Smooth muscle cell (in vitro differentiated cells): ENCODE measurements at regions not wholly inside any gene's neighbourhood (a gene's known extent, or its start where the extent isn't known, plus 50 kb on each side); places are given as distances from the start of the nearest gene placed in this dataset.

Experiments used
- DNase-seq: peaks from one replicate; lab custom pipeline; 2025; ENCODE audit not compliant: unreplicated experiment; lab: John Stamatoyannopoulos, UW
- H2AFZ ChIP-seq: fragments of 200-600 bp; sonication (generic); 2 replicates; pipeline ENCODE4 v1.6.0; 2016; ENCODE audit warnings: antibody characterized with exemption, low read depth, mild to moderate bottlenecking
- H3F3A ChIP-seq: fragments of 200-600 bp; sonication (generic); 2 replicates; pipeline ENCODE4 v1.6.0; 2017; ENCODE audit warnings: antibody characterized with exemption, low read depth
- H3K27ac ChIP-seq: fragments of 200-600 bp; sonication (generic); 2 replicates; pipeline ENCODE4 v1.5.1; 2016; ENCODE audit warnings: low read depth, mild to moderate bottlenecking
- H3K27me3 ChIP-seq: fragments of 200-600 bp; sonication (generic); 2 replicates; pipeline ENCODE4 v1.6.1; 2016; ENCODE audit warnings: low read depth, mild to moderate bottlenecking
- H3K36me3 ChIP-seq: fragments of 200-600 bp; sonication (generic); 2 replicates; pipeline ENCODE4 v1.5.1; 2016; ENCODE audit warnings: low read depth
- H3K4me1 ChIP-seq: fragments of 200-600 bp; sonication (generic); 2 replicates; pipeline ENCODE4 v1.5.1; 2016; ENCODE audit warnings: low read depth
- H3K4me2 ChIP-seq: fragments of 200-600 bp; sonication (generic); 2 replicates; pipeline ENCODE4 v1.6.0; 2016; ENCODE audit warnings: mild to moderate bottlenecking
- H3K4me3 ChIP-seq: fragments of 200-600 bp; sonication (generic); 2 replicates; pipeline ENCODE4 v1.5.1; 2016; ENCODE audit warnings: mild to moderate bottlenecking
- H3K79me2 ChIP-seq: fragments of 200-600 bp; sonication (generic); 2 replicates; pipeline ENCODE4 v1.6.0; 2016; ENCODE audit warnings: low read depth, mild to moderate bottlenecking
- H3K9ac ChIP-seq: fragments of 200-600 bp; sonication (generic); 2 replicates; pipeline ENCODE4 v1.6.0; 2016; ENCODE audit warnings: low read depth
- H3K9me3 ChIP-seq: fragments of 200-600 bp; sonication (generic); replicated peaks from 2 replicates; pipeline ENCODE4 v1.5.1; 2016; ENCODE audit warnings: low read depth
- H4K20me1 ChIP-seq: fragments of 200-600 bp; sonication (generic); 2 replicates; pipeline ENCODE4 v1.6.0; 2016; ENCODE audit warnings: low read depth
- WGBS: methylation state at CpG from one replicate; pipeline ENCODE4 v1.1.7; 2016; ENCODE audit warnings: low lambda C conversion rate; 5-methylcytosine and 5-hydroxymethylcytosine counted together
- TF ChIP-seq, protein P1 (sequence below): fragments of 200-600 bp; sonication (generic); IDR thresholded peaks from 2 replicates; pipeline ENCODE4 v1.5.1; 2017; ENCODE audit warnings: borderline replicate concordance, mild to moderate bottlenecking, antibody characterized with exemption; ENCODE audit not compliant: insufficient read depth, poor library complexity, severe bottlenecking

DNA sequence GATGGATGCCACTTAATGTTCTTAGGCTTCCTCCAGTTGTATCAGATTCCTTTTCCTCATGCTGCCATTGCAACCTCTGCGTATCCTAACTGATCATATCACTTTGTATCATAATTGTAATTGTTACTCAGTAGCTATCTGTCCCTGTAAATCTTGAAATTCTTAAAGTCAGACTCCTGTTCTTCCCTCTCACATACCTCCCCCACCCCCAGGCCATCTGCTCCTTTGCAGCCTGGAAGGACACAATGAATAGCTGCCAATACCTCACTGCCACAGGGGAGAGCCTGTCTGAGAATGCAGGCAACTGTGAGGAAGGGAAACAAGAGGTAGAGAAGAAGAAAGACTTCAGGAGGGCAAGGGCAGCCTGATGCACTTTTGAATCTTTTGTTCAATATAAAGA is 228.5 kb downstream of the ENC1 start:
- WGBS, result 0% methylated on average over 1 of the region's 1 CpG
- Histone ChIP-seq H4K20me1 (no peaks in the 10 kb centered on the region), H3K4me3 (no peak overlapping the region), H3K36me3 (no peaks in the 10 kb centered on the region), H3K9me3 (no peaks in the 10 kb centered on the region), H3K27ac (no peak overlapping the region), H3F3A (peaks cover 27% of the 10 kb centered on the region), H3K9ac (no peak overlapping the region), H3K27me3 (no peaks in the 10 kb centered on the region), H3K79me2 (no peaks in the 10 kb centered on the region), H3K4me1 (peaks cover 32% of the 10 kb centered on the region), H3K4me2 (no peak overlapping the region), H2AFZ (no peak overlapping the region)
- TF ChIP-seq, protein P1, sequence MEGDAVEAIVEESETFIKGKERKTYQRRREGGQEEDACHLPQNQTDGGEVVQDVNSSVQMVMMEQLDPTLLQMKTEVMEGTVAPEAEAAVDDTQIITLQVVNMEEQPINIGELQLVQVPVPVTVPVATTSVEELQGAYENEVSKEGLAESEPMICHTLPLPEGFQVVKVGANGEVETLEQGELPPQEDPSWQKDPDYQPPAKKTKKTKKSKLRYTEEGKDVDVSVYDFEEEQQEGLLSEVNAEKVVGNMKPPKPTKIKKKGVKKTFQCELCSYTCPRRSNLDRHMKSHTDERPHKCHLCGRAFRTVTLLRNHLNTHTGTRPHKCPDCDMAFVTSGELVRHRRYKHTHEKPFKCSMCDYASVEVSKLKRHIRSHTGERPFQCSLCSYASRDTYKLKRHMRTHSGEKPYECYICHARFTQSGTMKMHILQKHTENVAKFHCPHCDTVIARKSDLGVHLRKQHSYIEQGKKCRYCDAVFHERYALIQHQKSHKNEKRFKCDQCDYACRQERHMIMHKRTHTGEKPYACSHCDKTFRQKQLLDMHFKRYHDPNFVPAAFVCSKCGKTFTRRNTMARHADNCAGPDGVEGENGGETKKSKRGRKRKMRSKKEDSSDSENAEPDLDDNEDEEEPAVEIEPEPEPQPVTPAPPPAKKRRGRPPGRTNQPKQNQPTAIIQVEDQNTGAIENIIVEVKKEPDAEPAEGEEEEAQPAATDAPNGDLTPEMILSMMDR, result no peak
- DNase-seq, result no peak

DNA sequence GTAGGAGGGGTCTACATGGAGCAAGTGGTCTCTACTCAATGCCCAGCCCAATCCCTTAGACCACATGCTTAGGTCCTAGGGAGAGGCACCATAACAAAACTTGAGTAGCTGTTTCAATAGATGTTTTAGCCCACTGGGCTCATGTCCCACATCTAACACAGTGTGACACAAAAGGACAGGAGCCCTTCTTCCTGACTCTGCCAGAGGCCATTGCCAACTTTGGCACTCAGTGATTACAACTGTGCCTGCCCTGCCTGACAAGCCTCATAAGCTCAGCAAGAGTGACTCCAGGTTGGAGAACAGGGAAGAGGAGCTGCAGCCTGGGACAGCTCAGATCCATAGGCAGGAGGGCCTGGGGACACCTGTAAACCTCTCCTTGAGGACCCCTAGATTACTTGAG is 230.8 kb downstream of the ENC1 start:
- no peaks in the 10 kb centered on the region for H3K36me3 ChIP-seq
- TF ChIP-seq, protein P1, result no peak

DNA sequence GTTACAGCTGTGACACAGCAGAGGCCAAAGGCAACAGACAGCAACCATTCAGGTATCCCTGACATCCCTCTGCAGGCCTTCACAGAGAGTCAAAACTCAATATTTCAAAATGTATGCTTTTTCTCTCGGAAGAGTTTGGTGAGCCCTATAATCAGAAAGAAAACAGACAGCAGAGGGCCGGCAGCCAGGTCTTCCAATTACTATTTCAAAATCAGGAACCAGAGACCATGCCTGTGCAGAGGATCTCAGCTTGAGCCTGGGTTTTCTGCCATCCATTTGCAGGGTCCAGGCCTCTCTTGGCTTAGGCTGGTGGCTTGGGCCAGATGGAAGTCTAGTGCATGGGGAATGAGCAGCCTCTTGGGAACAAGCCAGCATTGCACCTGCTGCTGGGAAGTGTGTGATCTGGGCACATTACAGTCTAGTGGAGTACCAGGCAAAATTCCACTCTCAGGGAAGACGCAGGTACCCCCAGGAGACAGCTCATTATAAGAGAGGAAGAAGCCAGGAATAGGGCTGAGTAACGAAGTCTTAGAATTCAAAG is 231.3 kb downstream of the ENC1 start:
- no peak overlapping the region for H3K9ac ChIP-seq
- H3K4me3 ChIP-seq, result no peak overlapping the region
- TF ChIP-seq, protein P1, result no peak
- peaks cover 22% of the 10 kb centered on the region for H3K4me1 ChIP-seq
- H3K36me3 ChIP-seq, result no peaks in the 10 kb centered on the region
- no peak overlapping the region for H3K27ac ChIP-seq
- no peak for DNase-seq
- no peaks in the 10 kb centered on the region for H3F3A ChIP-seq
- WGBS, result 95% methylated on average over 4 of the region's 4 CpGs
- no peaks in the 10 kb centered on the region for H3K27me3 ChIP-seq
- no peak overlapping the region for H2AFZ ChIP-seq
- no peaks in the 10 kb centered on the region for H3K9me3 ChIP-seq
- H4K20me1 ChIP-seq, result no peaks in the 10 kb centered on the region
- no peaks in the 10 kb centered on the region for H3K79me2 ChIP-seq
- H3K4me2 ChIP-seq, result no peak overlapping the region

More for the DNA sequence above, 230.8 kb downstream of the ENC1 start:
- no peak overlapping the region for H3K27ac ChIP-seq
- H2AFZ ChIP-seq, result no peak overlapping the region
- H3K9ac ChIP-seq, result no peak overlapping the region
- no peaks in the 10 kb centered on the region for H3K9me3 ChIP-seq
- no peak for DNase-seq
- H3K4me1 ChIP-seq, result peaks cover 22% of the 10 kb centered on the region
- H3K79me2 ChIP-seq, result no peaks in the 10 kb centered on the region
- no peaks in the 10 kb centered on the region for H3K27me3 ChIP-seq
- H3K4me2 ChIP-seq, result no peak overlapping the region
- H3K4me3 ChIP-seq, result no peak overlapping the region
- no peaks in the 10 kb centered on the region for H4K20me1 ChIP-seq
- H3F3A ChIP-seq, result peaks cover 4% of the 10 kb centered on the region

DNA sequence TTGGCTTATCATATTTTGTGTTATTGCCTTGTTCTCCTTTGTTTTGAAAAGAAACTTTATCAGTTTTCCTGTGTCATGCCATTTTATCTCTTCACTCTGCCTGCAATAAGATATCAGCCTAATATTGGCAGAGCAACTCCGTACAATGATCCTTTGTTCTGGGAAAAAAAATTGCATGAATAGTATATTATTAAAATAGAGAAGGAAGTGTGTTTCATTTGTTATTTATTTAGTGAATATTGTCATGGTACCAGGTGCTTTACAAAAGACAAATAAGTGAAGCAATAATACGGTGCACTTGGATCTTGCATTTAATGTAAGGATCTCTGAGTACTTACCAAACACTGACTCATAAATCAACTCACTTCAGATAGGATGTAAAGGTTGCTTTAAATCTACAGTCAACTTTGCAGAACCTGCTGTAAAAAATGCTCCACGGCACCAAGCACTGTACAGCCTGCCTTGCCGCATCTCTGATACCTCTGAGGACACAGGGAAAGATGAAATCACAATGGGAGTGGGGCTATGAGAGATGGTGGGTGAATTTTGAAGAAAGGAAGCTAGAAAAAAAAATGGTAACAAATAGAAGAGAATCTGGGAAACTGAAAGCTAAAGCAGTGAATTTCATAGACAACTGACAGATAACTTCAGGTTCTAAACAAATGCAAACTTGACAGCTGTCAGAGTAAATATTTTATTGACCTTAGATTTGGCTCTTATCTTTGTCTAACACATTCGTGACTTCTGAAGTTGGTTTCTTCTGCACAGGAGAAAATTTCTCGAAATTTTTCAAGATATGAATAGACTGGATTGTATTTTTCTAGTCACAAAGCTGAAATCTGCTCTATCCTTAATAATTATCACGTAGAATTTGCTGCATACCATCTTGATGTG is 232.1 kb downstream of the ENC1 start:
- peaks cover 23% of the 10 kb centered on the region for H3K4me1 ChIP-seq
- peak overlapping the region; percentile 6 for H3K4me3 ChIP-seq
- H3K27ac ChIP-seq, result no peak overlapping the region
- DNase-seq, result no peak
- H4K20me1 ChIP-seq, result no peaks in the 10 kb centered on the region
- WGBS, result 71% methylated on average over 7 of the region's 7 CpGs
- H2AFZ ChIP-seq, result no peak overlapping the region
- no peak overlapping the region for H3K9ac ChIP-seq
- no peaks in the 10 kb centered on the region for H3K79me2 ChIP-seq
- H3F3A ChIP-seq, result peaks cover 3% of the 10 kb centered on the region
- H3K4me2 ChIP-seq, result no peak overlapping the region
- no peaks in the 10 kb centered on the region for H3K27me3 ChIP-seq
- no peaks in the 10 kb centered on the region for H3K36me3 ChIP-seq
- TF ChIP-seq, protein P1, result no peak
- no peaks in the 10 kb centered on the region for H3K9me3 ChIP-seq
